SU-DHL-6 (cell line): ENCODE measurements at regions not wholly inside any gene's neighbourhood (a gene's known extent, or its start where the extent isn't known, plus 50 kb on each side); places are given as distances from the start of the nearest gene placed in this dataset.

ENCODE experiments used
- H2AFZ ChIP-seq: fragments of 200-600 bp; sonication (generic); 2 replicates; pipeline ENCODE4 v1.6.1; 2014; ENCODE audit warnings: low read depth, mild to moderate bottlenecking, moderate library complexity, mixed read lengths, antibody characterized with exemption, low read length; ENCODE audit not compliant: severe bottlenecking
- H3F3A ChIP-seq: fragments of 200-600 bp; shearing (Covaris generic); 2 replicates; pipeline ENCODE4 v1.6.0; 2016; ENCODE audit warnings: antibody characterized with exemption, mild to moderate bottlenecking; ENCODE audit not compliant: insufficient read depth
- H3K27ac ChIP-seq: fragments of 200-600 bp; sonication (generic); 2 replicates; pipeline ENCODE4 v1.5.1; 2016; ENCODE audit warnings: low read depth, mild to moderate bottlenecking, low read length, moderate library complexity, mixed read lengths
- H3K27me3 ChIP-seq: fragments of 200-600 bp; sonication (generic), shearing (Covaris generic); 2 replicates; pipeline ENCODE4 v1.6.0; 2014; ENCODE audit warnings: mild to moderate bottlenecking, low read length
- H3K36me3 ChIP-seq: fragments of 200-600 bp; sonication (generic); 2 replicates; pipeline ENCODE4 v1.6.1; 2014; ENCODE audit warnings: mild to moderate bottlenecking, low read length, mixed read lengths
- H3K4me2 ChIP-seq: fragments of 300-600, 200-600 bp; shearing (Covaris generic), sonication (generic); 2 replicates; pipeline ENCODE4 v1.6.0; 2014; ENCODE audit warnings: low read length, low read depth, mild to moderate bottlenecking; ENCODE audit not compliant: poor library complexity, severe bottlenecking
- H3K4me3 ChIP-seq: fragments of 200-600 bp; sonication (generic); 2 replicates; pipeline ENCODE4 v1.5.1; 2014; ENCODE audit warnings: antibody characterized with exemption, low read length, mild to moderate bottlenecking, mixed read lengths; ENCODE audit not compliant: insufficient read depth, poor library complexity, severe bottlenecking
- H3K79me2 ChIP-seq: fragments of 200-600 bp; sonication (generic); 2 replicates; pipeline ENCODE4 v1.6.1; 2014; ENCODE audit warnings: mild to moderate bottlenecking, low read length, moderate library complexity; ENCODE audit not compliant: insufficient read depth
- H3K9ac ChIP-seq: fragments of 200-600 bp; sonication (generic); 2 replicates; pipeline ENCODE4 v1.7.0; 2014; ENCODE audit warnings: mild to moderate bottlenecking, low read length
- H3K9me2 ChIP-seq: fragments of 200-600 bp; sonication (generic); replicated peaks from 2 replicates; pipeline ENCODE4 v1.6.1; 2014; ENCODE audit warnings: low read length; ENCODE audit not compliant: insufficient read depth
- H3K9me3 ChIP-seq: fragments of 200-600 bp; sonication (generic); 2 replicates; pipeline ENCODE4 v1.6.1; 2014; ENCODE audit warnings: low read length, mixed read lengths; ENCODE audit not compliant: insufficient read depth
- H4K20me1 ChIP-seq: fragments of 200-600 bp; sonication (generic); 2 replicates; pipeline ENCODE4 v1.6.1; 2014; ENCODE audit warnings: low read depth, mild to moderate bottlenecking, antibody characterized with exemption, low read length, moderate library complexity, mixed read lengths
- EZH2phosphoT487 ChIP-seq: fragments of 200-600 bp; sonication (generic), shearing (Covaris generic); conservative IDR thresholded peaks from 2 replicates; pipeline ENCODE4 v1.6.1; 2018; ENCODE audit warnings: mild to moderate bottlenecking, antibody characterized with exemption, low read length, moderate library complexity, mixed read lengths
- TF ChIP-seq, protein P1 (sequence below): fragments of 200-600 bp; sonication (generic); IDR thresholded peaks from one replicate; pipeline ENCODE4 v1.5.1; 2017; ENCODE audit warnings: antibody characterized with exemption, mild to moderate bottlenecking, low read length, moderate library complexity; ENCODE audit not compliant: insufficient read depth, poor library complexity, severe bottlenecking

DNA sequence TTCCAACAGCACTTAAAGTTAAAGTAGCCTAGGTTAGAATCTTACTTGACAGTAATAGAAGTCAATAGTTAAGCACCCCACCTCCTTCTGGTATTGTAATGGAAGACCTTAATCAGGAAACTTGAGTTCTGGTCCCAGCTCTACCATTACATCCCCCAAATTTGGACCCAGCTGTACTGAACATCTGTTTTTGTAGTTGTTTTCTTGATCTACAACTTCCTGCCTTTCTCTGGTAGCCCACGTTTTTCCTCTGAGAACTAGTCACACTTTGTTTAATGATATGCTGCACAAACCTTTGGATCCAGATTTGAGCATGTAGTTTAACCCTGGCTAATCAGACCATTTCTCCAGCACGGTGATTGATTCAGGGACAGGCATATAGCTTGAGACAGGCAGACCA, 505.0 kb downstream of the HS3ST4 start:
- no peaks in the 10 kb centered on the region for H4K20me1 ChIP-seq
- H3K9ac ChIP-seq = no peak overlapping the region
- no peak overlapping the region for H2AFZ ChIP-seq
- H3K4me3 ChIP-seq = no peak overlapping the region
- H3K27ac ChIP-seq = no peak overlapping the region
- peaks cover 9% of the 10 kb centered on the region; the same call in 1 of the 2 replicates for H3K9me3 ChIP-seq
- no peaks in the 10 kb centered on the region for H3K9me2 ChIP-seq
- H3K36me3 ChIP-seq = no peaks in the 10 kb centered on the region
- H3K27me3 ChIP-seq = no peaks in the 10 kb centered on the region
- H3F3A ChIP-seq = no peaks in the 10 kb centered on the region
- no peaks in the 10 kb centered on the region for H3K79me2 ChIP-seq
- TF ChIP-seq EZH2phosphoT487 = no peak
- TF ChIP-seq, protein P1, sequence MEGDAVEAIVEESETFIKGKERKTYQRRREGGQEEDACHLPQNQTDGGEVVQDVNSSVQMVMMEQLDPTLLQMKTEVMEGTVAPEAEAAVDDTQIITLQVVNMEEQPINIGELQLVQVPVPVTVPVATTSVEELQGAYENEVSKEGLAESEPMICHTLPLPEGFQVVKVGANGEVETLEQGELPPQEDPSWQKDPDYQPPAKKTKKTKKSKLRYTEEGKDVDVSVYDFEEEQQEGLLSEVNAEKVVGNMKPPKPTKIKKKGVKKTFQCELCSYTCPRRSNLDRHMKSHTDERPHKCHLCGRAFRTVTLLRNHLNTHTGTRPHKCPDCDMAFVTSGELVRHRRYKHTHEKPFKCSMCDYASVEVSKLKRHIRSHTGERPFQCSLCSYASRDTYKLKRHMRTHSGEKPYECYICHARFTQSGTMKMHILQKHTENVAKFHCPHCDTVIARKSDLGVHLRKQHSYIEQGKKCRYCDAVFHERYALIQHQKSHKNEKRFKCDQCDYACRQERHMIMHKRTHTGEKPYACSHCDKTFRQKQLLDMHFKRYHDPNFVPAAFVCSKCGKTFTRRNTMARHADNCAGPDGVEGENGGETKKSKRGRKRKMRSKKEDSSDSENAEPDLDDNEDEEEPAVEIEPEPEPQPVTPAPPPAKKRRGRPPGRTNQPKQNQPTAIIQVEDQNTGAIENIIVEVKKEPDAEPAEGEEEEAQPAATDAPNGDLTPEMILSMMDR = no peak
- H3K4me2 ChIP-seq = no peak overlapping the region

DNA sequence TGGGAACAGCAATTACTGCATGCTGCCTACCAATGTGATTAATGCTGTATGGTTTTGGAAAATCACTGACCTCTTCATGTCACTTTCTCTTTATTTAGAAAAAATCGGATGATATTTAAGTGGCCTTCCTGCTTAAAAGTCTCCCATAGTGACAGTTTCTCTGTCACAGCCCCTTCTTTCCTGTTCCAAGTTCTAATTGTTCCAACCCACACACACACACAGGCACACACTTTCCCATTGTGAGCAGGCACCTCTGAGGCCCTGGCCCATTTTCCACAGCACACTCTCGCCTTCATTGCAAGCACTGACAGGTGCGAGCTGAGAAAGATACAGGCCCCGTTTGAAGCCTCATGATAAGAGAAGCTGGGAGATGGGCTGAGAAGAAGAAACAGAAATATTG, 505.9 kb downstream of the HS3ST4 start:
- no peaks in the 10 kb centered on the region for H4K20me1 ChIP-seq
- H3K36me3 ChIP-seq = no peaks in the 10 kb centered on the region
- no peaks in the 10 kb centered on the region for H3F3A ChIP-seq
- no peak overlapping the region for H2AFZ ChIP-seq
- H3K9me3 ChIP-seq = peaks cover 9% of the 10 kb centered on the region; the same call in 1 of the 2 replicates
- no peak overlapping the region for H3K9ac ChIP-seq
- no peak overlapping the region for H3K4me3 ChIP-seq
- TF ChIP-seq EZH2phosphoT487 = no peak
- TF ChIP-seq, protein P1 = no peak
- H3K79me2 ChIP-seq = no peaks in the 10 kb centered on the region
- H3K27ac ChIP-seq = no peak overlapping the region
- H3K27me3 ChIP-seq = no peaks in the 10 kb centered on the region
- no peaks in the 10 kb centered on the region for H3K9me2 ChIP-seq
- H3K4me2 ChIP-seq = no peak overlapping the region

DNA sequence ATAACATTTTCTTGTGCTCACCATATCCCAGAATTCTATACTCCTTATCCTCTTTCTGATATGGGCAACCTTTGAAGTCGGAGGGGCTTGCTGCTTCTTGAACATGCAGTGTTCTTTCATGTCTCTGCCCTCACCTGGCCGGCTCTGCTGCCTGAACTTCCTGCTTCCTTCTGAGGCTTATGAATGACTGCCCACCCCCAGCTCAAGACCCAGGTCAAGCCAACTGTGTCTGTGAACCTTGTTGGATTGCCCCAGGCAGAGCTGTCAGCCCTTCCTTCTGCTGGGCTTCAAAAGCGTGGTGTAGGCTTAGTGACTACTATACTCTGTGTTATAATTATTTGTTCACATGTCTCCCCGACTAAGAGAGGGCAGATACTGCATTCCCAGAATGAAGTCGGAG, 506.5 kb downstream of the HS3ST4 start:
- no peak overlapping the region for H3K4me3 ChIP-seq
- no peaks in the 10 kb centered on the region for H3K9me2 ChIP-seq
- no peak overlapping the region for H3K27ac ChIP-seq
- H4K20me1 ChIP-seq = no peaks in the 10 kb centered on the region
- no peak overlapping the region for H3K4me2 ChIP-seq
- no peaks in the 10 kb centered on the region for H3K27me3 ChIP-seq
- no peaks in the 10 kb centered on the region for H3K36me3 ChIP-seq
- no peaks in the 10 kb centered on the region for H3F3A ChIP-seq
- H2AFZ ChIP-seq = no peak overlapping the region
- no peaks in the 10 kb centered on the region for H3K79me2 ChIP-seq
- TF ChIP-seq, protein P1 = no peak
- H3K9me3 ChIP-seq = peaks cover 9% of the 10 kb centered on the region; the same call in 1 of the 2 replicates
- no peak overlapping the region for H3K9ac ChIP-seq

DNA sequence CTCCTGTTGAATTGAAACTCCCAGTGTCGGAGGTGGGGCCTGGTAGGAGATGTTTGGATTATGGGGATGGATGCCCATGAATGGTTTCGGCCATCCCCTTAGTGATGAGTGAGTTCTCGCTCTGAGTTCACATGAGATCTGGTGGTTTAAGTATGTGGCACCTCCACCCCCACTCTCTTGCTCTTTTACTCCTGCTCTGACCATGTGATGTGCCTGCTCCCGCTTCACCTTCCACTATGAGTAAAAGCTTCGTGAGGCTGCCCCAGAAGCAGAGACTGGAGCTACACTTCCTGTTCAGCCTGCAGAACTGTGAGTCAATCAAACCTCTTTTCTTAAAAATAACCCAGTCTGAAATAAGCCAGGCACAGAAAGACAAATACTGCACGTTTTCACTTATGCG, 512.4 kb downstream of the HS3ST4 start:
- no peaks in the 10 kb centered on the region for H3K9me3 ChIP-seq
- H3K79me2 ChIP-seq = no peaks in the 10 kb centered on the region
- H3K9ac ChIP-seq = no peak overlapping the region
- H3K4me3 ChIP-seq = no peak overlapping the region
- H3K36me3 ChIP-seq = no peaks in the 10 kb centered on the region
- no peaks in the 10 kb centered on the region for H3F3A ChIP-seq
- no peaks in the 10 kb centered on the region for H3K27me3 ChIP-seq
- no peak overlapping the region for H3K4me2 ChIP-seq
- no peak overlapping the region for H2AFZ ChIP-seq
- no peaks in the 10 kb centered on the region for H4K20me1 ChIP-seq
- TF ChIP-seq, protein P1 = no peak
- no peak for TF ChIP-seq EZH2phosphoT487
- no peak overlapping the region for H3K27ac ChIP-seq
- H3K9me2 ChIP-seq = no peaks in the 10 kb centered on the region
